Activated T-helper 17 cell treated with anti-CD3 and anti-CD28 coated beads, Interleukin-2, amount 50 U/mL, for 72 hours (primary cell): ENCODE measurements at regions not wholly inside any gene's neighbourhood (a gene's known extent, or its start where the extent isn't known, plus 50 kb on each side); places are given as distances from the start of the nearest gene placed in this dataset.
"Not testable (repeated sequence)": the region's sequence is repeated elsewhere in the genome, so short reads cannot be mapped to it uniquely, and the experiment has no call there.

ENCODE experiments used
- ATAC-seq: fragments of 150-1000 bp; cut with Tn5 transposase; replicated peaks from 2 replicates; pipeline ENCODE4 v1.10.0; 2021; ENCODE audit warnings: mild to moderate bottlenecking, moderate library complexity
- H3K27ac Mint-ChIP-seq: one replicate; pipeline ENCODE4 v1.8.0; 2022; ENCODE audit warnings: mixed read lengths
- H3K27me3 Mint-ChIP-seq: one replicate; pipeline ENCODE4 v1.8.0; 2022; ENCODE audit warnings: mixed read lengths
- H3K36me3 Mint-ChIP-seq: one replicate; pipeline ENCODE4 v1.8.0; 2022; ENCODE audit warnings: low read depth, mild to moderate bottlenecking, mixed read lengths
- H3K4me1 Mint-ChIP-seq: one replicate; pipeline ENCODE4 v1.8.0; 2022; ENCODE audit warnings: mixed read lengths
- H3K4me3 Mint-ChIP-seq: one replicate; pipeline ENCODE4 v1.8.0; 2022; ENCODE audit warnings: mild to moderate bottlenecking, mixed read lengths
- H3K9me3 Mint-ChIP-seq: one replicate; pipeline ENCODE4 v1.8.0; 2022; ENCODE audit warnings: mixed read lengths

DNA sequence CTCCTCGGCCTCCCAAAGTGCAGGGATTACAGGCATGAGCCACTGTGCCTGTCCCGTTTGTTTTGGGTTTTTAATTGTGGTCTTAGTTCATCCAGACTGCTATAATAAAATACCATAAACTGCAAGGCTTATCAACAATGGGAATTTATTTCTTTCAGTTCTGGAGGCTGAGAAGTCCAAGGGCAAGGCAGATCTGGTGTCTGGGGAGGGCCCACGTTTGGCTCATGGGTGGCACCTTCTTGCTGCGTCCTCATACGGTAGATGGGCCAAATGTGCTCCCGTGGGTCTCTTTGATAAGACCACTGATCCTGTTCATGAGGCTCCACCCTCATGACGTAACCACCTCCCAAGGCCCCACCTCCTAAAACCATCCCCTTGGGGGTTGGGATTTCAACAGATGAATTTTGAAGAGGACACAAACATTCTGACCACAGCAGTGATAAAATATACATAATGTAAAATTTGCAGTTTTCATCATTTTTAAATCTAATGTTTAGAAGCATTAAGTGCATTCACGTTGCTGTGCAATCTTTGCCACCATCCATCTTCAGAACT, 133.4 kb upstream of the ERRFI1 start:
- ATAC-seq = no peak
- H3K4me3 Mint-ChIP-seq = no peak overlapping the region
- H3K4me1 Mint-ChIP-seq = no peaks in the 10 kb centered on the region
- H3K9me3 Mint-ChIP-seq = no peaks in the 10 kb centered on the region
- no peaks in the 10 kb centered on the region for H3K27me3 Mint-ChIP-seq
- H3K36me3 Mint-ChIP-seq = no peaks in the 10 kb centered on the region
- H3K27ac Mint-ChIP-seq = peak overlapping the region; percentile 48

DNA sequence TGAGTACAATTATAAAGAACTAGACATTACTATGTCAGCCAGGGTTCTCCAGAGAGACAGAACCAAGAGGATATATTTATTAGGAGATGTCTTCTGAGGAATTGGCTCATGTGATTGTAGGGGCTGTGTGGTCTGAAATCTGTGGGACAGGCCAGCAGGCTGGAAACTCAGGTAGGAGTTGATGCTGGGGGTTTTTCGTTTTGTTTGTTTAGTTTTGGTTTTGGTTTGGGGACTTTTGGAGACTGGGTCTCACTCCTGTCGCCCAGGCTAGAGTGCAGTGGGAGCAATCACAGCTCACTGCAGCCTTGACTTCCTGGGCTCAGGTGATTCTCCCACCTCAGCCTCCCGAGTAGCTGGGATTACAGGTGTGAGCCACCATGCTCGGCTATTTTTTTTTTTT, 132.9 kb upstream of the ERRFI1 start:
- Mint-ChIP-seq H3K9me3 (no peaks in the 10 kb centered on the region), H3K27me3 (no peaks in the 10 kb centered on the region), H3K4me1 (no peaks in the 10 kb centered on the region), H3K36me3 (no peaks in the 10 kb centered on the region), H3K27ac (peak overlapping the region; percentile 48), H3K4me3 (no peak overlapping the region)
- peak; percentile 39 for ATAC-seq

DNA sequence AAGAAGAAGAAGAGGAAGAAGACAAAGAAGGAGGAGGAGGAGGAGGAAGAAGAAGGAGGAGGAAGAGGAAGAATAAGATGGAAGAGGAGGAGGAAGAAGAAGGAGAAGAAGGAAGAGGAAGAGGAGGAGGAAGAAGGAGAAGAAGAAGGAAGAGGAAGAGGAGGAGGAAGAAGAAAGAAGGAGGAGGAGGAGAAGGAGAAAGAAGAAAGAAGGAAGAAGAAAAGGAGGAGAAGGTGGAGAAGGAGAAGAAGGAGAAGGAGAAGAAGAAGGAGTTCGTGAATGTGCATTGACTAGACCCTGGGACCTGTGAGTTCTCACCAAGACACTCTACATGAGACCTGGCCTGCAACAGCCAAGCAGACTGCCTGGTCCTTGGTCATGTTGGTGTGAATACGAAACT, 131.7 kb upstream of the ERRFI1 start:
- H3K9me3 Mint-ChIP-seq = peaks cover 3% of the 10 kb centered on the region
- no peak overlapping the region for H3K4me3 Mint-ChIP-seq
- no peak overlapping the region for H3K27ac Mint-ChIP-seq
- H3K4me1 Mint-ChIP-seq = peaks cover 9% of the 10 kb centered on the region
- no peaks in the 10 kb centered on the region for H3K36me3 Mint-ChIP-seq
- no peaks in the 10 kb centered on the region for H3K27me3 Mint-ChIP-seq
- no peak for ATAC-seq

DNA sequence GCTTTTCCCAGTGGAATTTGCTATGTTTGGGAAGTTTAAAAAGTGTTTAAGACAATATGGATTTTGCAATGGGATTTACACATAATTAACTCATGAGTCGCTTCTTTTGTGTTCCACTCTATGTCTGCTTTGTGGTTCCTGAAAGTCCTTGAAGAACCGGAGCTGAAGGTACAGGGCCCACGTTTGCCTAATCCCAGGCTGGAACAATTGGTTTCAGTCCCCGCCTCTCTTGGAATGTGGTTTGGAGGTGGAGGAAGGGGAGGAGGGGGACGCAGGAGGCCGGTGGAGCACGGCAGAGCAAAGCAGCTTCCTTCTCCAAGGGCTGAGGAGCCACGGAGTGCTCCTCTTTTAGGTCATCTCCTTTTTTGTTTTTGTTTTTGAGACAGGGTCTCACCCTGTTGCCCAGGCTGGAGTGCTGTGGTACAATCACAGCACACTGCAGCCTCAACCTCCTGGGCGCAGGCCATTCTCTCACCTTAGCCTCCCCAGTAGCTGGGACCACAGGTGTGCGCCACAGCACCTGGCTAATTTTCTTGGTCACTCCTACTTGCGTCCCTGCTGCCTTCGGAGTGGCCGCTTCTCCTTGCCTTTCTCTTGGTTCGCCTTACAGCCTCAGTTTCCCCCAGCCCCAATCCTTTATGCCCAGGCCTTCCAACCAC, 129.5 kb upstream of the ERRFI1 start:
- ATAC-seq = no peak
- Mint-ChIP-seq H3K36me3 (no peaks in the 10 kb centered on the region), H3K27ac (no peak overlapping the region), H3K27me3 (no peaks in the 10 kb centered on the region), H3K4me1 (peaks cover 19% of the 10 kb centered on the region), H3K4me3 (no peak overlapping the region), H3K9me3 (peaks cover 4% of the 10 kb centered on the region)

DNA sequence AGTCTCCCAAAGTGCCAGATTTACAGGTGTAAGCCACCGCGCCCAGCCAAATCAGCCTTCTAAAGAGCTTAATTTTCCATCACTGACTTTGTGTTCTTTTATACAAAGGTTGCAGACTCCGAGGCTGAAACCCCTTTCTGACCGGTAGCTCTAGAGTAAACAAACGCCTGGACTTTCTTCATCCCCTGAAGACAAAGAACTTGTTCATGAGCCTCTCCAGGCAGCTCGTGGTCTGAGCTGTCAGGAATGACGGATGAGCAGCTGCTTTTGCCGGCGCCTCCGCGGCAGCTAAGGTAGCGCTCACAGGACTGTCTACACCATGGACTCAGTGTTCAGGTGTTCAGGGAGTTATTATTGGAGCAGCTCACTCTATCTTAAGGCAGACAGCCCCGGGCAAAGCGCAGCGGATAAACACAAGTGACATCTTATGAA, 128.5 kb upstream of the ERRFI1 start:
- H3K4me3 Mint-ChIP-seq = no peak overlapping the region
- no peak overlapping the region for H3K27ac Mint-ChIP-seq
- peaks cover 19% of the 10 kb centered on the region for H3K4me1 Mint-ChIP-seq
- no peaks in the 10 kb centered on the region for H3K27me3 Mint-ChIP-seq
- ATAC-seq = no peak
- no peaks in the 10 kb centered on the region for H3K36me3 Mint-ChIP-seq
- H3K9me3 Mint-ChIP-seq = peaks cover 4% of the 10 kb centered on the region

DNA sequence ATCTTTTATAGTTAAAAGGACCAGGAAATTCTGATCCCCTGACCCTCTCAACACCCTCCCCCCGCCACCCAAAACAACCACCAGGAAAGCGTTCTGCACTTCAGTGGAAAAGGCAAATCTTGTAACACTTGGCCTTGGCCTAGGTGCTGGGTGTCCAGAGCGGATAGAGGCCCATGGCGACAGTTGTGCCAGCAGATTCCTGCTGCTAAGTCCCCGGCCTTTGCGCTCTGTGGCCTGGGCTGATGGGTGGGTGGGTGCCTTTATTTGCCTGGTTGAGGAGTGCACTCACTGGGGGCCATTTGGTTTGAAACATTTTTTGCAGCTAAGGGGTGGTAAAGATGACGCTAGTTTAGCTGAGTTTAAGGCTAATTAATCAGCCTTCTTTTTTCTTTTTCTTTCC, 127.9 kb upstream of the ERRFI1 start:
- Mint-ChIP-seq H3K27me3 (no peaks in the 10 kb centered on the region), H3K27ac (peak overlapping the region; percentile 96), H3K4me1 (peaks cover 19% of the 10 kb centered on the region), H3K9me3 (peaks cover 4% of the 10 kb centered on the region), H3K36me3 (no peaks in the 10 kb centered on the region), H3K4me3 (no peak overlapping the region)
- no peak for ATAC-seq

DNA sequence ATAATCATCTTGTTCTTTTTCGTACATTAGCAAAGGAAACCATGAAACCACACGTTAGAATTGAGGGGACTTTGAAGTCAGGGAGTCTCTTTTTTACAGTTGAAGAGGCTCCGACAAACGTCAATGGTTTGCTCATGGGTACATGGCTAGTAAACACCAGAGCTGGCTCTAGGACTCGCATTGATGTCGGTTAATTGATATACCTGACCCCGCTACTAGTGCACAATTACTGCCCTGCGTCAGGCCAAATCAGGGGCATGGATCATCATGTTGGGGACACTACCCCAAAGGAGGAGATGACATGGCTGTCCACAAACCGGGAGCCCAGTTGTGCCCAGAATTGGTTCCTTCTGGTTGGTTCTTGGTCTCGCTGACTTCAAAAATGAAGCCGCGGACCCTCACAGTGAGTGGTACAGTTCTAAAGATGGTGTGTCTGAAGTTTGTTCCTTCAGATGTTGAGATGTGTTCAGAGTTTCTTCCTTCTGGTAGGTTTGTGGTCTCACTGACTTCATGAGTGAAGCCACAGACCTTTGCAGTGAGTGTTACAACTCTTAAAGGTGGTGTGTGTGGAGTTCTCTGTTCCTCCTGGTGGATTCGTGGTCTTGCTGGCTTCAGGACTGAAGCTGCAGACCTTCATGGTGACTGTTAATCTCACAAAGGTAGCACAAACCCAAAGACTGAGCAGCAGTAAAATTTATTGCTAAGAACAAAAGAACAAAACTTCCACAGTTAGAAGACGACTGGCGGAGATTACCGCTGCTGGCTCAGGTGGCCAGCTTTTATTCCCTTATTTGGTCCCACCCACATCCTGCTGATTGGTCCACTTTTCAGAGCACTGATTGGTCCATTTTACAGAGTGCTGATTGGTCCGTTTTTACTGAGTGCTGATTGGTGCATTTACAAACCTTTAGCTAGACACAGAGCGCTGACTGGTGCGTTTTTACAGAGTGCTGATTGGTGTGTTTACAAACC, 126.9 kb upstream of the ERRFI1 start:
- Mint-ChIP-seq H3K9me3 (peaks cover 4% of the 10 kb centered on the region), H3K27ac (peak overlapping the region; percentile 96), H3K27me3 (no peaks in the 10 kb centered on the region), H3K4me3 (peak overlapping the region; percentile 82), H3K36me3 (no peaks in the 10 kb centered on the region), H3K4me1 (peaks cover 19% of the 10 kb centered on the region)
- peak; percentile 85 for ATAC-seq

DNA sequence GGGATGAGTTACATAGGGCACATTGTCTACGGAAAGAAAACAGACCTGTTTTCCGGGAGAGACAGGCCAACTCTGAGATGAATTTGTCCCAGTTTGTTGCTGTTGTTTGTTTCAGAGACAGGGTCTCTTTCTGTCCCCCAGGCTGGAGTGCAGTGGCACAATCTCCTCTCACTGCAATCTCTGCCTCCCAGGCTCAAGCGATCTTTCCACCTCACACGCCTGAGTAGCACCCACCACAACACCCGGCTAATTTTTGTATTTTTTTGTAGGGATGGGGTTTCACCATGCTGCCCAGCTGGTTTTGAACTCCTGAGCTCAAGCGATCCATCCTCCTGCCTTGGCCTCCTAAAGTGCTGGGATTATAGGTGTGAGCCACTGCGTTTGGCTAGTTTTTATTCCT, 125.5 kb upstream of the ERRFI1 start:
- H3K9me3 Mint-ChIP-seq = peaks cover 4% of the 10 kb centered on the region
- H3K27ac Mint-ChIP-seq = no peak overlapping the region
- H3K27me3 Mint-ChIP-seq = no peaks in the 10 kb centered on the region
- no peaks in the 10 kb centered on the region for H3K36me3 Mint-ChIP-seq
- H3K4me1 Mint-ChIP-seq = peaks cover 19% of the 10 kb centered on the region
- peak overlapping the region; percentile 82 for H3K4me3 Mint-ChIP-seq
- ATAC-seq = no peak

DNA sequence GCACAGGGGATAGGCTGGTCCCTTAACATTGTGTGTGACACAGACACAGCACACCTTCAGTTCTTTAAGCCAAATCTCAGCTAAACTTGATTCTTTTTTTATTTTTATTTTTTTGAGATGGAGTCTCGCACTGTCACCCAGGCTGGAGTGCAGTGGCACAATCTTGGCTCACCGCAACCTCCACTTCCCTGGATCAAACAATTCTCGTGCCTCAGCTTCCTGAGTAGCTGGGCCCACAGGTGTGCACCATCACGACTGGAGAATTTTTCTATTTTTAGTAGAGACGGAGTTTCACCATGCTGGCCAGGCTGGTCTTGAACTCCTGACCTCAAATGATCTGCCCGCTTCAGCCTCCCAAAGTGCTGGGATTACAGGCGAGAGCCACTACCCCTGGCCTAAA, 123.6 kb upstream of the ERRFI1 start:
- peaks cover 27% of the 10 kb centered on the region for H3K4me1 Mint-ChIP-seq
- not testable (repeated sequence) for ATAC-seq, H3K4me3 Mint-ChIP-seq, H3K27me3 Mint-ChIP-seq, H3K36me3 Mint-ChIP-seq, H3K27ac Mint-ChIP-seq, H3K9me3 Mint-ChIP-seq

DNA sequence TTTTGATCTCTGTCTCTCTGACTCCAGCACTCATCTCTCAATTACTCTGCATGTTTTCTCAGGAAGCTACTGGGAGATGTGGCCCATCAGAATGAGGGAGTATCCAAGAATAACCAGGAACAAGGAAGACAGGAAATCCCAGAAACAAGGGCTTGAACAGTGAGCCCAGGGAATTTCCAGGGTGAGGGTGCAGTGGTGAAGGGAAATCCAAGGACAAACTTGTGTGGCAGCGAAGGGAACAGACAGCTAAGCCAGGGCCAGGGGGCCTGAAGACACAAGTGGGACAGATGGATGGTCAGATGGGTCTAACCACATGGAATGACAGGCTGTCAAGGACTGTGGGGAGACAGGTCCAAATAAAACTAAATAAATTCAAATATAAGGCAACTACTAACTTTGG, 121.8 kb upstream of the ERRFI1 start:
- peaks cover 3% of the 10 kb centered on the region for H3K9me3 Mint-ChIP-seq
- peaks cover 26% of the 10 kb centered on the region for H3K4me1 Mint-ChIP-seq
- H3K36me3 Mint-ChIP-seq = no peaks in the 10 kb centered on the region
- H3K27ac Mint-ChIP-seq = no peak overlapping the region
- no peak for ATAC-seq
- H3K27me3 Mint-ChIP-seq = peaks cover 4% of the 10 kb centered on the region
- no peak overlapping the region for H3K4me3 Mint-ChIP-seq

DNA sequence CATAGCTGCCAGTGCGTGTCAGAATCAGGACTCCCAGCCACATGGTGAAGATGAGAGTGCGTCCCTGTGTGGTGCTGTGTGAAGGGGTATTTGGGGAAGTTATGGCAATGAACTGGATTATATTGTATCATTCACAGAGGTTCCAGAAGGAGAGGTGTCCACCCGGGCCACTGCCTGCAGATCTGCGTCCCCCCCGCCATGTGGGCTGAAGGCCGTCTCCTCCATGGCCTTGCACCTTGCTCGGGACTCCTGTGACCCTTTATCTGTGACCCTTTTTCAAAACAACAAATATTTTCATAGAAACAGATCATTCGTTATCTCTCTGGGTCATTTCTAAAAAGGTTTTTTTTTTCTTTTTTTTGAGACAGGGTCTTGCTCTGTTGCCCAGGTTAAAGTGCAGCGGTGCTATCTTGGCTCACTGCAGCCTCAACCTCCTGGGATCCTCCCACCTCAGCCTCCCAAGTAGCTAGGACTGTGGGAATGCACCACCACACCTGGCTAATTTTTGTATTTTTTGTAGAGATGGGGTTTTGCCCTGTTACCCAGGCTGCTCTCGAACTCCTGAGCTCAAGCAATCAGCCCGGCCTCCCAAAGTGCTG, 120.2 kb upstream of the ERRFI1 start:
- no peak for ATAC-seq

DNA sequence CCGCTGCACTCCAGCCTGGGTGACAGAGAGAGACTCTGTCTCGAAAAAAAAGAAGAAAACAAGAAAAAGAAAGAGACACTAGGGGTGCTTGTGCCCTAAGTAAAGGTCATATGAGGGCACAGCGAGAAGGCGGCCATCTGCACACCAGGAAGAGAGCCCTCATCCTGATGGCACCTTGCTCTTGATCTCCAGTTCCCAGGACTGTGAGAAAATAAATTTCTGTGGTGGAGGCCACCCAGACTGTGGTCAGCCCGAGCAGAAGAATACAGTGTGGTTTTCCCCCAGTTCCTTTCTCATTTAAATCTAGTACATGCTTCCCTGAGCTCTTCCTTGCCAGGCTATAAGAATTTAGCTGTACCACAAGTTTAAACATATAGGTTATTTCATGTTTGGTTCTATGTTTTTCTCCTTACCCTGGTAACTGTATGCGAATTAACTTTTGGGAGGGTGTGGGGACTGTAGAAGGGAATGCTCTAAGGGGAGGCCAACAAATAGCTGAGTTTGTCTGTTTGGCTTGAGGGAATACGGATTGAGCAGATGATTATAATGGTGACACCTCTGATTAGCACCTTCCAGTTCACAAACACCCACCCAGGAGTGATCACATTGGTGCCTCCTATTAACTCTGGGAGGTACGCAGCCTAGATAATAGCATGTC, 119.6 kb upstream of the ERRFI1 start:
- H3K4me3 Mint-ChIP-seq = no peak overlapping the region
- no peaks in the 10 kb centered on the region for H3K9me3 Mint-ChIP-seq
- no peaks in the 10 kb centered on the region for H3K36me3 Mint-ChIP-seq
- H3K27me3 Mint-ChIP-seq = peaks cover 4% of the 10 kb centered on the region
- peaks cover 14% of the 10 kb centered on the region for H3K4me1 Mint-ChIP-seq
- no peak for ATAC-seq
- no peak overlapping the region for H3K27ac Mint-ChIP-seq

More for the DNA sequence above, 120.2 kb upstream of the ERRFI1 start:
- H3K27ac Mint-ChIP-seq = no peak overlapping the region
- no peaks in the 10 kb centered on the region for H3K36me3 Mint-ChIP-seq
- peaks cover 4% of the 10 kb centered on the region for H3K27me3 Mint-ChIP-seq
- H3K4me1 Mint-ChIP-seq = peaks cover 14% of the 10 kb centered on the region
- no peaks in the 10 kb centered on the region for H3K9me3 Mint-ChIP-seq
- no peak overlapping the region for H3K4me3 Mint-ChIP-seq

DNA sequence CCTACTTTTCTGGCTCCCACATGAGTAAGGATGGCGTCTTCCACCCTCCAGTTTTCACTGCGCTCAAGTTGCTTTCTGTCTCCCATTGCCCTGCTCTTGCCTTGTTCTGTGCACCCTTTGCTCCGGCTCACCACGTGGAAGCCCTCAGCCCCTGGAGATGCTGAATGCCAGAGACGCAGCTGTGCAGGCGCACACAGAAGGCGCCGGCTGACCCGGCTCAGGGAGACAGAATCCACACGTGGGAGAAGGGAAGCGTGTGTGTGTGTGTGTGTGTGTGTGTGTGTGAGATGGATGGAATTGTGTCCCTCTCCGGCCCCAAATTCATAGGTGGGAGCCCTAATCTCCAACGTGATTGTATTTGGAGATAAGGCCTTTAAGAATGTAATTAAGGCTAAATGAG, 118.2 kb upstream of the ERRFI1 start:
- H3K27ac Mint-ChIP-seq = peak overlapping the region; percentile 51
- no peak overlapping the region for H3K4me3 Mint-ChIP-seq
- ATAC-seq = no peak
- H3K27me3 Mint-ChIP-seq = peaks cover 4% of the 10 kb centered on the region
- no peaks in the 10 kb centered on the region for H3K36me3 Mint-ChIP-seq
- no peaks in the 10 kb centered on the region for H3K9me3 Mint-ChIP-seq
- peaks cover 14% of the 10 kb centered on the region for H3K4me1 Mint-ChIP-seq

DNA sequence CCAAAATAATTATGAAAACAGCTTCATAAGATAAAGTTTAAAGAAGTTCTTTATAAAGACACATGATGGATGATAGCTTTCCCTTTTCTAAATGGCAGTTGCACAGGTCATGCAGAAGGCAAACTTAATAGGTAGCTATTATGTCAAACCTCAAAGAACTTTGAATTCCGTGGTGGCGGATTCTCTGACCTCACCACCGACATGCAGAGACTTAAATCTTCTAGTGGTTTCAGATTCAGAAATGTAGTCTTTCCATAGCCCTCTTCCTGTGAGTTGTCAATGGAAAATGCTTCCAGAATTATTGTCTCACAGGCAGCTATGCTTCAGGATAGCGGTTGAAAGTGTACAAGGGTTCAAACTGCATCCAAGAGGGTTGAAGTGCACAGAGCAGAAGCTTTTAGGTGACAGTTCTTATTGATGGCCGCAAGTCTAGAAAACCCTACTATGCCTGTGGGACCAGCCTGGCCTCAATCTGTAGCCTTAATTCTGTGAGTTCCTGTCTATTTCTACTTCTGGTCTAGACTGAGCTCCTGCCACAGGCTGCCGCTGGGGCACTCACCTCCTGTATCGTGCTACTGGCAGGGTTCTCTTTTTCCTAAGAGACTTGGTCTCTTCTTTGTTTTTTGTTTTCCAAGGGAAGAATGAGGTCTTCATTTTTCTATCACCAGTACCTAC, 117.0 kb upstream of the ERRFI1 start:
- H3K4me3 Mint-ChIP-seq = no peak overlapping the region
- H3K4me1 Mint-ChIP-seq = peaks cover 14% of the 10 kb centered on the region
- no peaks in the 10 kb centered on the region for H3K36me3 Mint-ChIP-seq
- H3K9me3 Mint-ChIP-seq = no peaks in the 10 kb centered on the region
- no peak overlapping the region for H3K27ac Mint-ChIP-seq
- peaks cover 4% of the 10 kb centered on the region for H3K27me3 Mint-ChIP-seq
- ATAC-seq = no peak
